ENCODE measurements at regions not wholly inside any gene's neighbourhood (a gene's known extent, or its start where the extent isn't known, plus 50 kb on each side); places are given as distances from the start of the nearest gene placed in this dataset.

DNA sequence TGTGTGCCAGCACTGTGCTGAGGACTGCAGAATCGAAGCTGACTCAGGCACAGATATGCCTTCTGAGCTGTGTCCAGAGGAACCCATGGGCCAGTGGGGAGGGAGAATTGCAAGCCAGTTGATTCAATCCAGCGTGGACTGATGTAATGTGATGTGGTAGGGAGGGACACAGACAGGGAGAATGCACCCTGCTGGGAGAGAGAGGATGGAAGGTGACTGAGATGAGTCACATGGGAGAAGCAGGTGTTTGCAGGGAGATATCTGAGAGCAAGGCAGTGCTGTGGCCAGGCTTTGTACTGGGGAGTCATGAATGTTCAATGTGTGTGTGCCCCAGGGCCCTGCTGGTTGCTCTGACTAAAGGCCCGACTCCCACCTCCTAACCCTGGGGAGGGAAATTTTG lies 75.7 kb downstream of the IRX1 start:
- TF ChIP-seq FOXM1 (IDR thresholded peaks at IDR 0.05; ENCODE audit: borderline replicate concordance) (no peak), ZNF384 (IDR thresholded peaks at IDR 0.05) (no peak), ELF4 (IDR thresholded peaks at IDR 0.05) (no peak), SP1 (IDR thresholded peaks at IDR 0.05) (no peak), BHLHE40 (IDR thresholded peaks at IDR 0.05; ENCODE audit: borderline replicate concordance) (no peak), L3MBTL2 (conservative IDR thresholded peaks at IDR 0.05) (no peak), FOXA1 (IDR thresholded peaks at IDR 0.05) (no peak), FOXK2 (IDR thresholded peaks at IDR 0.05) (no peak)

Data from HEK293T (cell line).